HG02610 (cell line): ENCODE measurements at regions not wholly inside any gene's neighbourhood (a gene's known extent, or its start where the extent isn't known, plus 50 kb on each side); places are given as distances from the start of the nearest gene placed in this dataset.
"Not testable (repeated sequence)": the region's sequence is repeated elsewhere in the genome, so short reads cannot be mapped to it uniquely, and the experiment has no call there.

Experiments
- ATAC-seq: cut with Tn5 transposase; IDR thresholded peaks from one replicate; pipeline ENCODE4 v1.9.1; 2021; ENCODE audit warnings: mild to moderate bottlenecking, moderate library complexity; ENCODE audit not compliant: unreplicated experiment

DNA sequence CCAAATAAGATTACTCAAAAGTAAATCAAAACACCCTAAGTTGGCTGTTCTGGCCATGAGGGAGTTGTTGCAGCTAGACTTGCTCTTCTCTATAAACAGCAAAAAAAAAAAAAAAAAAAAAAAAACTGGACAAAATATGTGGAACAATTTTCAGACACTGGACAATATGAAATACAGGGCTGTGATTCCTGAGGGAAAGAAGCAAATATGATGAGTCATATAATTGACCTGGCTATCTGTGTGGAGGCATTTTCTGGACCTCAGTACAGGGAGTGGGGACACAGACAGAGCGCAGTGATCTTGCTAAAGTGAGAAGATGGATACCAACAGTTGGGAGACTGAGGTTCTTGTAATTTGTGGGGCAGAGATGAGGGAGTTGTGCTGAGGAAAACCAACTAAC lies 192.0 kb upstream of the HAND2 start:
- no peak for ATAC-seq

DNA sequence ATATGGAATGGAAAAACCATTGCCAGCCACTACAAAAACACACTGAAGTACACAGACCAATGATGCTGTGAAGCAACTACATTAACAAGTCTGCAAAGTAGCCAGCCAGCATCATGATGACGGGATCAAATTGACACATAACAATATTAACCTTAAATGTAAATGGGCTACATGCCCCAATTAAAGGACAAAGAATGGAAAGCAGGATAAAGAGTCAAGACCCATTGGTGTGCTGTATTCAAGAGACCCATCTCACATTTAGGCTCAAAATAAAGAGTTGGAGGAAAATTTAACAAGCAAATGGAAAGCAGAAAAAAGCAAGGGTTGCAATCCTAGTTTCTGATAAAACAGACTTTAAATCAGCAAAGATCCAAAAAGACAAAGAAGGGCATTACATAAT lies 188.5 kb upstream of the HAND2 start:
- ATAC-seq, result not testable (repeated sequence)

DNA sequence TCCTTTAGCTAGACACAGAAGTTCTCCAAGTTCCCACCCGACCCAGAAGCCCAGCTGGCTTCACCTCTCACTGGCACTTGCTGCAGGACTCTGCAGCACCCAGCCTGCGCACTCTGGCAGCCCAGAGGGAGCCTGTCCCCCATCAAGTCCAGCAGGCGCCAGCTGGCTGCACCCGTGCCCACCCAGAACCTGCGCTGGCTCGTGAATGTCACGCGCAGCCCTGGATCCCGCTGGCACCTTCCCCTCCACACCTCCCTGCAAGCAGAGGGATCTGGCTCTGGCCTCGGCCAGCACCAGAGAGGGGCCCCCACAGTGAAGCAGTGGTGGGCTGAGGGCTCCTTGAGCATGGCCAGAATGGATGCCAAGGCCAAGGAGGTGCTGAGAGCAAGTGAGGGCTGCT lies 187.6 kb upstream of the HAND2 start:
- ATAC-seq, result no peak

DNA sequence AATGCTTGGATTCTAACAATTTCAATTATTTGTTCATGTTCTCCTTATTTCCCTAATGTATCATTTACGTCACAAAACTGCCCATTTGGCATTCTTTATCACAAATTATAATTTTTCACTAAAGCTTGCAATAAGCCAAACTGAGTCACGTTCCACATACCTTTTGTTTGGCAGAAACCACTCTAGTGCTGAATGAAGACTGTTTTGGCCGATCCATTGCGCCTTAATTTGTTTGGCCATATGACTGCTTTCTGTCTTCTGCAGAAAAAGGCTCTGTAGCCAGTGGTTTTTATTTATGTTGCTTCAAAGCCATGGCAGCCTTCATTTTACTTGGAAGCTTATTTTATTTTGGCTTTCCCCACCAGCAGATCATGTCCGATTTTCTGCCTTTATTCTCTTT lies 184.4 kb upstream of the HAND2 start:
- no peak for ATAC-seq

DNA sequence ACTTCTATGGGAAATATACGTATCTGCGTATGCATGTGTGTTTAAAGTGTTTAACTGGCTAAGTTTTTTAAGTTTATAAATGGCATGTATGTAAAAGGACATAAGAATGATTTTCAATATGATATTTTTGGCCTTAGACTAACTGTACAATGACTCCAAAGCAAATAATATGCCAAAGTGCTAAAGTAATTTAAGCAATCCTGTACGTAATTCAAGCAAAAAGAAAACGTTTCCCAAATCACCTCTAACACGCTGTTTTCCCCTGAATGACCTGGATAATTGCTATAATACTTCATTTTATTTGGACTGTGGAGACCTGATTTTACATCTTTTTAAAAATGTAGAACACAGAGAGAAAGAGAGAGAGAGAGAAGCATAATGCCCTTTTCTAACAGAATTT lies 183.0 kb upstream of the HAND2 start:
- no peak for ATAC-seq

DNA sequence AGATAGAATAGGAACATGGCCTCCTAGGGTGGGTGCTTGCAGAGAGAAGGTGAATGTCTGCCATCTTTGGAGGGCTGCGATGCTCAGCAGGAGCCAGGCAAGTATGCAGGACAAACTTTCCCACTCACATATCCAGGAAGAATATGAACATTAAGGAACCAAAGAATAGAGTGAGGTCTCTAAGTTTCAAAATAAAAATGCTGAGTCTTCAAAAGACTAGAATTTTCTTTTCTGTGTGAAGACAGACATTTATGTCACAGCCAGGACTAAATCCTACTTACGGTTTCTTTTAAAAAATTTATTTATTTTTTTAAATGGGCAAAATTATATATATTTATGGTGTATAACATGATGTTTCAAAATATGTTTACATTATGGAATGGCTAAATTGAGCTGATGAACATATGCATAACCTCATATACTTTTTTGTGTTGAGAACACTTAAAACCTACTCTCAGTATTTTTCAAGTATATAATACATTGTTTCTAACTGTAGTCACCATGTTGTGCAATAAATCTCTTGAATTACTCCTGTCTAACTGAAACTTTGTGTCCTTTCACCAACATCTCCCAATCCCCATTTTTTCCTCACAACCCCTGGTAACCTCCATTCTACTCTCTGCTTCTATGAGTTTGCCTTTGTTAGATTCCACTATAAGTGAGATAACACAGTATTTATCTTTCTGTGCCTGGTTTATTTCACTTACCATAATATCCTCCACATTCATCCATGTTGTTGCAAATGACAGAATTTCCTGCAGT lies 177.8 kb upstream of the HAND2 start:
- no peak for ATAC-seq

DNA sequence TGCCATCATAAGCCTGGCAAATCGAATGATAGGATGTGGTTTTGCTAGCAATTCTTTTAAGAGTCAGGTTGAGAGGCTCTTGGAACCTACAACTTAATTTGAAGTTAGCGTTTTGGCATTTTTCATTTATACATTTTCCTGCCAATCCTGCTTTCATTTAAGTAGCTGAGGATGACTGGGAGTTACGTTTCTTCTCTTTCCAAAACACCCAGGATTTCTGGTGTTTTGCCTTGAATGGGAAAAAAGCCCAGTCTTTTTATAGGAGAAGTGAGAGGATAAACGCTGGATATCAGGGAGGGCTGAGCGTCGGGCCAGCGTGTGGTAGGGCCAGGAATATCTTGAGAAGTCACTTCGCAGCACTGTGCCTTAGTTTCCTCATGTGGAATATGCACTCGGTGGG lies 174.2 kb upstream of the HAND2 start:
- ATAC-seq, result no peak

DNA sequence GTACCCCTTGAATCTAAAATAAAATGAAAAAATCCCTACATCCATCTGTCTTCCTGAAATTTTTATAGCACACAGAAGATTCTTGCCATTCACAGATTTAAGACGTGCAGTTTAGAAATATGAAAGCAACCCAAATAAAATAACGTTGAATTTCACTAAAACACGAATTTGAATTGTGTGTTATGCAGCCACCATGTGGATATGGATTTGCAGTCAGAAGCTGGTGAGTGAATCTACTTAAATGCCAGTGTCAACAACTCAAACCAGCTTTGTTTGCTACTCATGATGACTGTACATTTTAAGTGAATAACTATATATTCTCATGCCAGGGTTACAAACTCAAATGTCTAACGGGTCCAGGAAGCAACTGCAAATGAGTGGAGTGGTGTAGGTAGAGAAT lies 173.0 kb upstream of the HAND2 start:
- ATAC-seq, result no peak

DNA sequence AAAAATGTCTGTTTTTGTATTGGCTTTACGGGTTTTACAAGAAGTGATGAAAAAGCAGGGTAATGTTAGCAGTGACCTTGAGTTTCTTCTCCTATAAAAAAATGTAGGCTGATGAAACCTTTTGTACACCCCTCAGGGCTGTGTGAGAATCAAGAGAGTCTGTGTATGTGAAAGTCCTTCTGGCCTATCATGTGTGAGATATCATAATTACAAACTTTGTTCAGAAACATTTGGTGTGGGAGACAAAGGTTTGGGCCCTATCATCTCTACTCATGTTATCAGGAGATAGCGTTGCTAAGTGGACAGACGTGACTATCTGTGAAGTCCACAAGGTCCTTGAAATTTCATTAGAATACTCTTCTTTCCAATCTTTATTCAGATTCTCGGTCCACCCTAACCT lies 170.6 kb upstream of the HAND2 start:
- no peak for ATAC-seq

DNA sequence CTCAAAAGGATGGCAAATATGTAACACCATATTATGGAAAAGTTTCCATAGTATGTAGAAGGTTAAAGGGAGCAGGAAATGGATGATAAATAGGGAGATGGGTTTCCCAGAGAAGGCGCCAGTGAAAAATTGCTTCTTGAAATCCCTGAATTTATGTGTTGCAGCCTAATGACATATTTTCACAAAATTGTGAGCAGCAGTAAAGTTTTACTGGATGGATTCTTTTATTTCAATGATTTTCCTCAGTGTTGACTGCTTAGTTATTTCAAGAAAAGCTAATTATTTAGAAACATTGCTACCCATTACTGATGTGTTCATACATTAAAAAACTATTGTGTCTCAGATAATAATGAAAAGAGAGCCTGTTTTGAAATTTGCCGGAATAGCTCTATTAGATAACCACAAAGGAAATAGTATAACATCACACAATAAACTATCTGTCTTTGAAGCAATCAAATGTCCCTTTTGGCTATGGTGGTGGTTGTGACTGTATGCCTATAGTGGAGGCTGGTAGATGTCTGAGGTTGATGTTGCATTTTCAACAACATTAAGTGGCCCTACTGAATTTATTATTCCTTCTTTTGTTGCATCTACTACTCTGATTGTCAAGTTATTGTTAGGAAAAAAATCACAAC lies 169.9 kb upstream of the HAND2 start:
- no peak for ATAC-seq

DNA sequence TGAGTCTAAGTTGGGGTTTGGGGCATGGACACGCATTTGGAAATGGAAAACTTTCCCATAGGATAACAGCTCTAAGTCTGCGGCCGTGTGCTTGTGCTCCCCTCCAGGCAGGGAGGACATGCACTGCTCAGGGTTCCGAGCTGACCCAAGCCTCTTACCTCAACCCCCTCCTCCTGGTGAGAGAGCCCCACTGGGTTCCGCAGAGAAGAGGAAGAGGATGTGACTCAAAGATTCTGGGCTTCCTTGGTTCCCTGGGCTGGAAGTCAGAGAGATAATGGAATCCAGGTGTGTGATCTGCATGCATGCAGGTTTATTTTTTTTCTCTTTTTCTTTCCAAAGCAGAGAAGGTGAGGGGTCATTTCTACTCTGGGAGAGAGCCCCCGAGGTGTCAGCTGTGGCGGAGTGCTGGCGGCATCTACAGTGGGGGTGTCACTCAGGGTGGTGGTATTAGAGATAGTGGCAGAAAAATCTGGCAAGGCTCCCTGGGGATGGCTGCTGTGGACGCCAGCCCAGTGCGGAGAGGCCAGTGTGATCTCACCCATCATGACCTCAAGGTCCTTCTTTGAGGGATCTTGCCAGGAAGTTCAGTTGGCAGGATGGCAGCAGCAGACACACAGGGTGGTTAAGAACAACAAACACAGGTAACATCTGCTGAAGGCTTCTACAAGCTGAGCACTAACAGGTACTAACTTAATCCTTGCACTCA lies 168.7 kb upstream of the HAND2 start:
- ATAC-seq, result no peak

DNA sequence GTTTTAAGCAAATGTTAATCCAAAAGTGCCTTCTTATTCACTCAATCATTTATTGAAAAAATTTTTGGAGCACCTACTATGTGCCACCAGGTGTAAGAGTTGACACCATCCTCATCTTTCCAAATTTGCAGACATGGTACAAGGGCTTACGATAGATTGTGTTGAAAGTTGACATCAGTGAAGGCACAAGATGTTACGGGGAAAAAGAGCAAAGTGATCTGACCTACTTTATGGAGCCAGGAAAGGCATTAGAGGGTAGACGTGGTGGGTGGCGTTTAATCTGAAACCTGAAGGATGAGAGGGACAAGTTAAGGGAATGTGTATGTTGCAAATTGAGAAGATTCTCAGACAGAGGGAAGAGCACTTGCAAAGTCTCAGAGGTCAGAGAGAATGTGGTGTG lies 167.8 kb upstream of the HAND2 start:
- no peak for ATAC-seq

DNA sequence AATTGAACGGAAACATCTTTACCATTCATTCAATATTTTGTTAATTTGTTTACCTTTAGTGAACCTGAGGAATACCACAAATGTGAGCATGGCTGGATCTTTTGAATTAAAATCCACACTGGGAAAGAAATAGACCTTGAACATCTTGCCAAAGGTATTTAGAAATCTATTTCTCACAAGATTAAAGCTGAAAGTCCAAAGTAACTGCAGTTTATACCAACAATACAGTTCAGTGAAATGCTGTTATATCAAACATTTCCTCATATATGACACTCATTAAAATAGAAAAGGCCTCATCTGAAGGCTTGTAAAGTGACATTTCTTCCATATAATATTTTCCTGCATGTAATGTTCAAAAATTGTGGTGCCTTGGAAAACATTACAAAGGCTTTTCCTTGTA lies 166.5 kb upstream of the HAND2 start:
- no peak for ATAC-seq

DNA sequence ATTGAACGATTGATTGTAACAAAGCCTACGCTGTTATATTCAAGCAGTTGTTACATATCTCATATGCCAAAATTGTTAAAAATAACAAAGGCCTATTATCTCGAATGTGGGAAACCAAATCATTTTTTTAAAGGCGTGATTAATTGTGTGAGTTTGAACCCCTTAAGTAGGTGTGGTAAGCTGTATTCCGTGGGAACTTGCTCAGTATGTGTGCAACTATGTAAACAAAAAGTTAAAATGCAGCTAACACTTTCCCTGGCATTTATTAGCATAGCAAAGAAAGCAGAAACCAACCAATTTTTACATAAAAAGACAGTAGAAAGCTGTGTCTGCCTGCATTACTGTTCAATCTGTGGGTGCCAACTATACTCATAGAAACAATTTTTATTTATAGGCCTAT lies 166.0 kb upstream of the HAND2 start:
- ATAC-seq, result no peak

DNA sequence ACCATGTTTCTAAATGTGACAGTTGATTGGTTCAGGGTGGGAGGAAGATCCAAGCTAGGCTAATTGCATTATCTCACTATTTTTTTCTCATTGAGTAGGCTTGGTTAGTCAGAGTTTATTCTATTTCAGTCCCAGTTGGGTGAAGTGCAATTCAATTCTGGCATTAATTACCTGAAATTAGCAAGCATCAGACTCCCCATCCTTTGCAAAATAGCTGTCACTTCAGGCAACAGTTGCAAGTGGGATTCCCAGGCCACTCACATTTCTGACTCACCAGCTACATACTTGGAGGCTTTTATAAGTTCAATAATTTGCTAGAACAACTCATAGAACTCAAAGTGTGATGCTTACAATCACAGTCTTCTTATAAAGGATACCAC lies 155.8 kb upstream of the HAND2 start:
- ATAC-seq, result no peak

DNA sequence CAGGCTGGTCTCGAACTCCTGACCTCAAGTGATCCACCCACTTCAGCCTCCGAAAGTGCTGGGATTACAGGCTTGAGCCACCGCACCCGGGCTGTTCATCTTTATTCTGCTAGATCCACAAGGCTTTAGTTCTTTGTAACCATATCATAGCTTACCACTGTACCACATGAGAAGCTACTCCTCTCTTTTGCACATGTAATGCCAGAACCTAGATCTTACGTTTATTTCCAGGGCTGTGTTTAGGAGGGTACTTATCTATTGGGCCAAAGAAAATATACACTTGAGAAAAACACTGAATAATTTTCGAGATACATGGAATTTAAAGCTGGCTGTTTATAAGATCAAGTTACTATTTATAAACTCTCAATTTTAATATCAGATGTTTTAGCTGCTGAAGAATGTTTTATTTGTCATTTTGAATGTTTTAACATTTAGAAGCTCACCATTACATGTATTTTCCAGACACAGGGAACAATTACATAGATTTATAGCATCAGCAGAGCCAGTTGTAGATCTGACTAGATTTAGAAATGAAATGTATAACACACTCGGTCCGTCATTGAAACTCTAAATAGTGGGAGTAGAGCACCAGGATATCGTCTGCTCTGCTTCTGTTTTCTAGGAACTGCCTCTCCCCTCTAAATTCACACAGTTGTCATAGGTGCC lies 155.3 kb upstream of the HAND2 start:
- no peak for ATAC-seq

DNA sequence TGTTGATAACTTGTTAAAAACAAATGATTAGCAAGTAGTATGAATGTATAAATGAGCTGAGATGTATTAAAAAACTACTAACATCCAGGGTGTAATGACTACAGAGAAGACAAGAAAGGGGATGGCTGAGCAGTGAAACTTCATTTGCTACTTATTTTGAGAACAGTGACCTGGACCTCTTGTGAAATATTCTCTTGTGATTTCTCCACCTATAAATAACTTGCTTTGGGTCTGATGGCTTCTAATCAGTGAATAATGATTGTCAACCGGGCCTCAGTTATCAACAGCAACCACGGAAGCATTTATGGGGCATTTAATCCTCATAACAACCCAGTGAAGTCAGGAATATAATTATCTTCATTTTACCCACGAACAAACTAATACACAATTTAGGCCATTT lies 154.2 kb upstream of the HAND2 start:
- ATAC-seq, result no peak

DNA sequence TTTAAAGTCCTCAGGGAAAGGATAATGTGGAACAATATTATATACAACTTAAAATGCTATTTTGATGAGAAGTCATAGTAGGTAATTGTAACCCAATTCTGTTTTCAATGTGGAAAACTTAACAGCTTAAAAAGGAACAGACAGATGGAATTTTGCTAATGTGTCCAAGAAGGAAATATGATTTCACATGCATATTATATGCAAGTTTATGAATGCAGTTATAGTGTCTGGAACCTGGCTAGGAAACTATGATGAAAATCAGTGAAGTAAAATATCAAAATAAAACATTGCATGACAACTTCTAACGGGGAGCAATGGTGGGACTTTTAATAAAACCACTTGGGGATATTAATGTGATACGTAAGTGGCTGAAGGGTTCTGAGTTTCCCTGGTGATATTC lies 152.6 kb upstream of the HAND2 start:
- no peak for ATAC-seq

DNA sequence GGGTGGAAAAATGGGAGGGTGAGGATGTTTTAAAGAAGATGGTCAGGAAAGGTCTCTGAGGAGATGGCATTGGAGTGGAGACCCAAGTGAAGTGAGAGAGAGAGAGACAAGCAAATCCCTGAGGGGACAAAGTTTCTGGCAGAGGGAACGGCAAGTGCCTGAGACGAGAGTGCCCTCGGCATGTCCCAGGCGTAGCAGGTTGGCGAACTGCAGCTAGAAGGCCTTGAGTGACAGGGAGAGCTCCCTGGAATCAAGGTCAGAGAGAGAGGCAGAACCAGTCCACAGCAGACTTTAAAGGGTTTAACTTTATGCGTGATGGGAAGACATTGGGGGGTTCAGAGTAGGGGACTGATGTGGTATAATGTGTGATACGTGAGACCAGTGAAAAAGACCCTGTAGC lies 150.2 kb upstream of the HAND2 start:
- no peak for ATAC-seq

DNA sequence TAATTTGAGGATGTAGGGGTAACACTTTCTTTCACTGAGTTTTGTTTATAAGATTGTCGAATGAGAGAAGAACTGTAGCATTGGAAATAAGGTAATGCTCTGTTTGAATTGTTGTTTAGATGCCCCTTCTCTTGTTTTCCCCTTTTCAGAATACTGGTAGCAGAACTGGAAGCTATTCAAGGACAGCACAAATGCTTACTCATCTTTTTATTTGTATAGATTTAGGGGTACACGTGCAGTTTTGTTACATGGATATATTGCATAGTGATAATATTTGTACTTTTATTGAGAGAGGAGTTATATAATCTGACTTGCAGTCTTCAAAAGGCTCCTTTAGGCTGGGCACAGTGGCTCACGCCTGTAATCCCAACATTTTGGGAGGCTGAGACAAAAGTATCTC lies 145.4 kb upstream of the HAND2 start:
- ATAC-seq, result no peak

DNA sequence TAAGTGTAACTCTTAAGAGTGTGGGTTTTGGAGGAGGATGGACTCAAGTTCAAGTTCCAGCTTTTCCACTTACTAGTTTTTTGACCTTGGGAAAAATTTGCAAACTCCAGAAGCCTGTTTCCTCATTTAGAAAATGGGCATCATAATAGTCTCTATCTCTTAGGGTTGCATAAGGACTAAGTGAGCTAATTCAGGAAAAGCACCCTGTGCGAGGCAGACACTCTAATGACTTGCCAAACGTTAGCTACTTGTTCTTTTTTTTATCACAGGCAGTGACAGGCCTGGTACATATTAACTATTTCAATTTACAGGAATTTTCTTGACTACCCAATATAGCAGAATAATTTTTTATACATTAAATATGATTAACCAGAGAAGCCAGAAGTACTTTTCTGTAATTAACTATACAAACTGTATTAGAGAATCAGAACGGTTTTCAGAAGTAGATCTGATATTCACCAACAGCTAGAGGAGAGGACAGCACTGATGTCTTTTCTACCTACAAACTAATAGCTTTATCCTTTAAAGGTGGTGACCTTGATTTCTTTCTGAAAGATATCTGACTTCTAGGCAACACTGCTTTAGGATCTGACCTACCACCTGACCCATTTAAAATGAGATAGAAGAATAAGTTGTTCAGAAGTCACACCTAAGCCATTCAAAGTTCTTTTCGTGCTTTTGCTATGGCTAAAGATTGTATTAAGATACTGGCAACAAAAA lies 139.6 kb upstream of the HAND2 start:
- ATAC-seq, result no peak
